H1 (cell line): ENCODE measurements at regions not wholly inside any gene's neighbourhood (a gene's known extent, or its start where the extent isn't known, plus 50 kb on each side); places are given as distances from the start of the nearest gene placed in this dataset.

ENCODE experiments used
- CTCF ChIA-PET: fragments of 300-600 bp; sonication (Branson Sonifier 250); formaldehyde crosslinking; loops from one replicate; lab custom pipeline; 2021; ENCODE audit not compliant: partially characterized antibody; lab: Charles Lee
- POLR2A ChIA-PET: fragments of 300-600 bp; sonication (Branson Sonifier 250); formaldehyde crosslinking; loops from one replicate; lab custom pipeline; 2021; ENCODE audit warnings: inconsistent platforms; ENCODE audit not compliant: partially characterized antibody; lab: Charles Lee
- DNase-seq, 2 experiments: peaks; one replicate each; pipeline versions ENCODE4 v3.0.0 to v3.0.0-alpha.2; 2010 to 2022; ENCODE audit warnings: low spot score in 2 of 2, low read depth in 1 of 2, mixed read lengths in 1 of 2
- FAIRE-seq: peaks from 2 replicates; lab custom pipeline; 2011; peaks lifted over from hg19 to GRCh38; lab: Jason Lieb, UNC
- H2AFZ ChIP-seq: 2 replicates; pipeline ENCODE4 v1.8.1; 2012; ENCODE audit warnings: low read length, inconsistent platforms
- H2AK5ac ChIP-seq: 2 replicates; pipeline ENCODE4 v1.6.1; 2013; ENCODE audit warnings: low read depth, low read length
- H2BK120ac ChIP-seq: replicated peaks from 2 replicates; pipeline ENCODE3; 2013; ENCODE audit warnings: low read depth, low read length, inconsistent platforms
- H2BK12ac ChIP-seq: 2 replicates; pipeline ENCODE4 v1.6.1; 2013; ENCODE audit warnings: low read depth, low read length
- H2BK15ac ChIP-seq: 2 replicates; pipeline ENCODE4 v1.6.1; 2013; ENCODE audit warnings: low read length
- H2BK20ac ChIP-seq: 2 replicates; pipeline ENCODE4 v1.6.1; 2013; ENCODE audit warnings: low read length
- H2BK5ac ChIP-seq: 2 replicates; pipeline ENCODE4 v1.6.1; 2013; ENCODE audit warnings: low read depth, low read length
- H3K14ac ChIP-seq: 2 replicates; pipeline ENCODE4 v1.6.1; 2013; ENCODE audit warnings: inconsistent platforms; ENCODE audit not compliant: insufficient read length
- H3K18ac ChIP-seq: 2 replicates; pipeline ENCODE4 v1.6.1; 2013; ENCODE audit warnings: low read length; ENCODE audit errors: extremely low read depth
- H3K23ac ChIP-seq: 2 replicates; pipeline ENCODE4 v1.6.1; 2013; ENCODE audit warnings: inconsistent platforms; ENCODE audit not compliant: insufficient read length
- H3K23me2 ChIP-seq: 2 replicates; pipeline ENCODE4 v1.6.1; 2013; ENCODE audit warnings: low read depth, low read length
- H3K27ac ChIP-seq: 2 replicates; pipeline ENCODE4 v1.6.1; 2011; ENCODE audit warnings: low read depth, low read length, inconsistent platforms
- H3K27me3 ChIP-seq, 4 experiments: replicated peaks in 1 of 4; 1 replicate in 1 of 4; 2 replicates in 3 of 4; pipeline versions ENCODE4 v1.6.1 to v1.8.1; 2011 to 2013; ENCODE audit warnings: low read length in 3 of 4, mild to moderate bottlenecking in 3 of 4, inconsistent platforms in 2 of 4, mixed read lengths in 2 of 4, moderate library complexity in 1 of 4; ENCODE audit not compliant: control insufficient read depth in 3 of 4, insufficient read depth in 3 of 4; ENCODE audit errors: extremely low read depth in 1 of 4
- H3K36me3 ChIP-seq, 4 experiments: 2 replicates each; pipeline versions ENCODE4 v1.6.1 to v1.8.1; 2011 to 2013; ENCODE audit warnings: mild to moderate bottlenecking in 4 of 4, low read length in 3 of 4, moderate library complexity in 2 of 4, control low read depth in 1 of 4, inconsistent platforms in 1 of 4; ENCODE audit not compliant: insufficient read depth in 4 of 4, control insufficient read depth in 2 of 4
- H3K4ac ChIP-seq: replicated peaks from 2 replicates; pipeline ENCODE3; 2013; ENCODE audit warnings: low read length, low read depth, mixed read lengths, inconsistent platforms; ENCODE audit not compliant: insufficient read length
- H3K4me1 ChIP-seq, 4 experiments: replicated peaks in 1 of 4; 1 replicate in 1 of 4; 2 replicates in 3 of 4; pipeline versions ENCODE4 v1.6.1 to v1.8.1; 2011 to 2013; ENCODE audit warnings: low read length in 3 of 4, inconsistent platforms in 2 of 4, mixed read lengths in 1 of 4; ENCODE audit not compliant: insufficient read depth in 4 of 4, control insufficient read depth in 3 of 4
- H3K4me2 ChIP-seq, 2 experiments: 2 replicates each; pipeline versions ENCODE4 v1.6.1 to v1.8.1; 2011 to 2013; ENCODE audit warnings: low read depth in 2 of 2, low read length in 2 of 2, control low read depth in 1 of 2, inconsistent platforms in 1 of 2, mild to moderate bottlenecking in 1 of 2; ENCODE audit not compliant: insufficient read depth in 1 of 2
- H3K4me3 ChIP-seq, 4 experiments: fragments of 200-600, 300-600 bp in 1 of 4; sonication (generic), shearing (Covaris generic), sonication (Bioruptor Twin) in 1 of 4; 2 replicates each; pipeline versions ENCODE4 v1.5.1 to v1.8.1; 2011 to 2016; ENCODE audit warnings: low read length in 4 of 4, low read depth in 3 of 4, control low read depth in 2 of 4, inconsistent platforms in 2 of 4, mild to moderate bottlenecking in 2 of 4, mixed read lengths in 1 of 4, moderate library complexity in 1 of 4; ENCODE audit not compliant: insufficient read depth in 2 of 4; ENCODE audit errors: extremely low read depth in 1 of 4
- H3K56ac ChIP-seq: replicated peaks from 2 replicates; pipeline ENCODE3; 2013; ENCODE audit warnings: low read depth, mild to moderate bottlenecking, mixed read lengths, low read length, inconsistent platforms; ENCODE audit not compliant: insufficient read length
- H3K79me1 ChIP-seq: 2 replicates; pipeline ENCODE4 v1.6.1; 2013; ENCODE audit warnings: low read depth, low read length, control low read depth
- H3K79me2 ChIP-seq, 2 experiments: 2 replicates each; pipeline versions ENCODE4 v1.6.1 to v1.8.1; 2012 to 2013; ENCODE audit warnings: low read length in 2 of 2, mild to moderate bottlenecking in 2 of 2, inconsistent platforms in 1 of 2; ENCODE audit not compliant: insufficient read depth in 2 of 2, control insufficient read depth in 1 of 2
- H3K9ac ChIP-seq, 4 experiments: replicated peaks in 1 of 4; 1 replicate in 1 of 4; 2 replicates in 3 of 4; pipeline versions ENCODE4 v1.6.1 to v1.8.1; 2011 to 2013; ENCODE audit warnings: low read depth in 3 of 4, low read length in 3 of 4, control low read depth in 2 of 4, mild to moderate bottlenecking in 2 of 4, moderate library complexity in 2 of 4, inconsistent platforms in 1 of 4; ENCODE audit errors: extremely low read depth in 1 of 4
- H3K9me3 ChIP-seq, 2 experiments: 2 replicates each; pipeline versions ENCODE4 v1.6.1 to v1.8.1; 2012 to 2013; ENCODE audit warnings: mild to moderate bottlenecking in 2 of 2, moderate library complexity in 2 of 2, control low read depth in 1 of 2, inconsistent platforms in 1 of 2, low read depth in 1 of 2, low read length in 1 of 2, mixed read lengths in 1 of 2; ENCODE audit not compliant: insufficient read depth in 2 of 2
- H4K20me1 ChIP-seq, 2 experiments: replicated peaks in 1 of 2; 2 replicates each; pipeline versions ENCODE3 to v1.8.1; 2011 to 2013; ENCODE audit warnings: inconsistent platforms in 2 of 2, low read length in 2 of 2, mild to moderate bottlenecking in 1 of 2; ENCODE audit not compliant: insufficient read depth in 2 of 2, control insufficient read depth in 1 of 2
- H4K5ac ChIP-seq: 2 replicates; pipeline ENCODE4 v1.6.1; 2013; ENCODE audit warnings: low read length, low read depth, mixed read lengths, inconsistent platforms; ENCODE audit not compliant: insufficient read length
- H4K8ac ChIP-seq: 2 replicates; pipeline ENCODE4 v1.8.0; 2013; ENCODE audit warnings: mild to moderate bottlenecking, moderate library complexity, low read length, inconsistent platforms; ENCODE audit not compliant: insufficient read depth; ENCODE audit errors: extremely low read depth
- H4K91ac ChIP-seq: replicated peaks from 2 replicates; pipeline ENCODE3; 2013; ENCODE audit warnings: low read length, mixed read lengths, inconsistent platforms; ENCODE audit not compliant: insufficient read length
- CBX8 ChIP-seq: fragments of 300-800, 300-1000 bp; sonication (generic); IDR thresholded peaks from 2 replicates; pipeline ENCODE4 v1.7.1; 2016; ENCODE audit warnings: low read depth, low read length, borderline replicate concordance
- CREB1 ChIP-seq: IDR thresholded peaks from 2 replicates; pipeline ENCODE4 v1.6.1; 2012; ENCODE audit warnings: inconsistent platforms
- POLR2AphosphoS5 ChIP-seq: IDR thresholded peaks from 2 replicates; pipeline ENCODE4 v1.6.1; 2011; ENCODE audit warnings: low read depth, low read length
- WGBS, 2 experiments: shearing (Covaris generic) in 1 of 2; methylation state at CpG; one replicate each; pipeline versions ENCODE4 v1.1.6 to v1.1.7; 2013 to 2015; ENCODE audit warnings: low lambda C conversion rate in 2 of 2, mixed read lengths in 2 of 2, inconsistent platforms in 1 of 2, low coverage in 1 of 2, missing lambda C conversion rate in 1 of 2; ENCODE audit not compliant: insufficient replicate concordance in 2 of 2, insufficient coverage in 1 of 2, insufficient read length in 1 of 2; ENCODE audit errors: extremely low coverage in 1 of 2, missing lambda C conversion rate in 1 of 2; 5-methylcytosine and 5-hydroxymethylcytosine counted together

DNA sequence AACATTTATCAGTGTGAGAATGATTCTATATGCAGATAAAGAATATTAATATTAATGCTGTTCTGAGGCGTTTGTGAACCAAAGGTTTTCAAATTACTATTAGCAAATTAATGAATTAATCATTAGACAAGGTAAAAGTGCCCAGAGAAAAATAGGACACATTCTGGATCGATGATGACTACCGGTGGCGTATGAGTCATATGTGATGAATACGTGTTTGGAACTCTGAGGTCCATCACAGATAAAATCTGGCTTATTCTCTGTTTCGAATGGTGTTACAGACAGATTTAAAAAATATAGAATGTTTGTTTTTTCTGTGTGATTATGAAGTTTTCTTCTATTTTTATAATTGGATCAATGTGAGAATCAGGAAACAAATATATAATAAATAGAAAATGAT lies 79.2 kb upstream of the RTL1 start:
- no peak overlapping the region for H2BK5ac ChIP-seq
- no peak for FAIRE-seq
- H3K4me3 ChIP-seq, result no peak overlapping the region
- no peaks in the 10 kb centered on the region for H3K4me1 ChIP-seq
- H2BK12ac ChIP-seq, result no peak overlapping the region
- H2AFZ ChIP-seq, result no peak overlapping the region
- no peaks in the 10 kb centered on the region for H3K36me3 ChIP-seq
- H3K27me3 ChIP-seq, result no peaks in the 10 kb centered on the region
- TF ChIP-seq CREB1, result no peak
- TF ChIP-seq CBX8, result no peak
- TF ChIP-seq POLR2AphosphoS5, result no peak
- no peak overlapping the region for H3K56ac ChIP-seq
- no peak overlapping the region for H2AK5ac ChIP-seq
- no peaks in the 10 kb centered on the region for H3K79me2 ChIP-seq
- no peak overlapping the region for H3K27ac ChIP-seq
- H4K5ac ChIP-seq, result no peak overlapping the region
- H3K23me2 ChIP-seq, result no peaks in the 10 kb centered on the region
- no peaks in the 10 kb centered on the region for H3K79me1 ChIP-seq
- no peak overlapping the region for H2BK20ac ChIP-seq
- no peak overlapping the region for H3K14ac ChIP-seq
- no peak overlapping the region for H3K18ac ChIP-seq
- H3K9ac ChIP-seq, result no peak overlapping the region
- no peak overlapping the region for H3K4me2 ChIP-seq
- ChIA-PET POLR2A (no interaction called here), CTCF (no interaction called here)
- no peak for DNase-seq
- no peak overlapping the region for H3K4ac ChIP-seq
- no peak overlapping the region for H3K23ac ChIP-seq
- no peak overlapping the region for H2BK120ac ChIP-seq
- WGBS, 2 experiments, result 87% methylated on average over 6 of the region's 6 CpGs; no CpG with 5 or more reads in 1 of the 2 experiments
- H4K91ac ChIP-seq, result no peak overlapping the region
- H2BK15ac ChIP-seq, result no peak overlapping the region
- H4K8ac ChIP-seq, result no peak overlapping the region
- H3K9me3 ChIP-seq, result no peaks in the 10 kb centered on the region
- no peaks in the 10 kb centered on the region for H4K20me1 ChIP-seq
